ENCODE measurements at regions not wholly inside any gene's neighbourhood (a gene's known extent, or its start where the extent isn't known, plus 50 kb on each side); places are given as distances from the start of the nearest gene placed in this dataset.
"Not testable (repeated sequence)": the region's sequence is repeated elsewhere in the genome, so short reads cannot be mapped to it uniquely, and the experiment has no call there.

- no peak for DNase-seq (ENCODE audit: low read depth)
- no peak for TF ChIP-seq CTCF (IDR thresholded peaks at IDR 0.05; ENCODE audit: insufficient read depth, low read depth, low read length, missing control alignments)
- H3K4me3 ChIP-seq (ENCODE audit: low read length): no peak overlapping the region
These were observed 166.5 kb upstream of the SLIT2 start for GRCh38 chr4:20085156-20085555.

- TF ChIP-seq CTCF (IDR thresholded peaks at IDR 0.05; ENCODE audit: insufficient read depth, low read depth, low read length, missing control alignments): no peak
- no peak overlapping the region for H3K4me3 ChIP-seq (ENCODE audit: low read length)
- no peak for DNase-seq (ENCODE audit: low read depth)
These were observed 167.2 kb upstream of the SLIT2 start for GRCh38 chr4:20084488-20084887.

- no peak for TF ChIP-seq CTCF (IDR thresholded peaks at IDR 0.05; ENCODE audit: insufficient read depth, low read depth, low read length, missing control alignments)
- no peak overlapping the region for H3K4me3 ChIP-seq (ENCODE audit: low read length)
- DNase-seq (ENCODE audit: low read depth): no peak
These were observed 173.1 kb upstream of the SLIT2 start for GRCh38 chr4:20078644-20079043.

GRCh38 chr4:20075248-20075871 is 176.3 kb upstream of the SLIT2 start:
- TF ChIP-seq CTCF (IDR thresholded peaks at IDR 0.05; ENCODE audit: insufficient read depth, low read depth, low read length, missing control alignments): peak; percentile 29
- H3K4me3 ChIP-seq (ENCODE audit: low read length): no peak overlapping the region
- no peak for DNase-seq (ENCODE audit: low read depth)

GRCh38 chr4:20074450-20074849 is 177.3 kb upstream of the SLIT2 start:
- no peak for TF ChIP-seq CTCF (IDR thresholded peaks at IDR 0.05; ENCODE audit: insufficient read depth, low read depth, low read length, missing control alignments)
- DNase-seq (ENCODE audit: low read depth): no peak
- no peak overlapping the region for H3K4me3 ChIP-seq (ENCODE audit: low read length)

- no peak for DNase-seq (ENCODE audit: low read depth)
- TF ChIP-seq CTCF (IDR thresholded peaks at IDR 0.05; ENCODE audit: insufficient read depth, low read depth, low read length, missing control alignments): no peak
- H3K4me3 ChIP-seq (ENCODE audit: low read length): no peak overlapping the region
These were observed 185.8 kb upstream of the SLIT2 start for GRCh38 chr4:20065952-20066351.

GRCh38 chr4:20062857-20063256 is 188.8 kb upstream of the SLIT2 start:
- H3K4me3 ChIP-seq (ENCODE audit: low read length); DNase-seq (ENCODE audit: low read depth): not testable (repeated sequence)
